ENCODE measurements at regions not wholly inside any gene's neighbourhood (a gene's known extent, or its start where the extent isn't known, plus 50 kb on each side); places are given as distances from the start of the nearest gene placed in this dataset.
A peak's percentile ranks its signal among the peaks of the same experiment; 100 is the strongest.
"Not testable (repeated sequence)": the region's sequence is repeated elsewhere in the genome, so short reads cannot be mapped to it uniquely, and the experiment has no call there.

GRCh38 chr18:62442391-62442790, 80.4 kb upstream of the ZCCHC2 start:
- DNase-seq: no peak

GRCh38 chr18:62445386-62445917, 77.4 kb upstream of the ZCCHC2 start:
- no peak for DNase-seq

GRCh38 chr18:62446511-62446910, 76.3 kb upstream of the ZCCHC2 start:
- no peak for DNase-seq

GRCh38 chr18:62447652-62448051, 75.2 kb upstream of the ZCCHC2 start:
- no peak for DNase-seq

GRCh38 chr18:62448426-62448825, 74.4 kb upstream of the ZCCHC2 start:
- DNase-seq: no peak

- DNase-seq: no peak
Observed at GRCh38 chr18:62449490-62450104, 73.2 kb upstream of the ZCCHC2 start.

GRCh38 chr18:62450175-62450545, 72.7 kb upstream of the ZCCHC2 start:
- DNase-seq: no peak

GRCh38 chr18:62450546-62451410, 72.0 kb upstream of the ZCCHC2 start:
- DNase-seq: peak; percentile 85

- no peak for DNase-seq
Observed at GRCh38 chr18:62452280-62452831, 70.5 kb upstream of the ZCCHC2 start.

- no peak for DNase-seq
Observed at GRCh38 chr18:62453864-62454263, 69.0 kb upstream of the ZCCHC2 start.

- DNase-seq: no peak
Observed at GRCh38 chr18:62454527-62454926, 68.3 kb upstream of the ZCCHC2 start.

GRCh38 chr18:62455222-62455621, 67.6 kb upstream of the ZCCHC2 start:
- no peak for DNase-seq

GRCh38 chr18:62457877-62458276, 64.9 kb upstream of the ZCCHC2 start:
- no peak for DNase-seq

- no peak for DNase-seq
Observed at GRCh38 chr18:62458346-62458745, 64.5 kb upstream of the ZCCHC2 start.

- no peak for DNase-seq
Observed at GRCh38 chr18:62458868-62459716, 63.7 kb upstream of the ZCCHC2 start.

GRCh38 chr18:62460851-62461300, 61.9 kb upstream of the ZCCHC2 start:
- no peak for DNase-seq

- DNase-seq: no peak
Observed at GRCh38 chr18:62461591-62461990, 61.2 kb upstream of the ZCCHC2 start.

GRCh38 chr18:62464266-62464665, 58.6 kb upstream of the ZCCHC2 start:
- no peak for DNase-seq

- not testable (repeated sequence) for DNase-seq
Observed at GRCh38 chr18:62469131-62469530, 53.7 kb upstream of the ZCCHC2 start.

Data from fibroblast of skin of back (primary cell).